ENCODE measurements at regions not wholly inside any gene's neighbourhood (a gene's known extent, or its start where the extent isn't known, plus 50 kb on each side); places are given as distances from the start of the nearest gene placed in this dataset.
"Not testable (repeated sequence)": the region's sequence is repeated elsewhere in the genome, so short reads cannot be mapped to it uniquely, and the experiment has no call there.

DNA sequence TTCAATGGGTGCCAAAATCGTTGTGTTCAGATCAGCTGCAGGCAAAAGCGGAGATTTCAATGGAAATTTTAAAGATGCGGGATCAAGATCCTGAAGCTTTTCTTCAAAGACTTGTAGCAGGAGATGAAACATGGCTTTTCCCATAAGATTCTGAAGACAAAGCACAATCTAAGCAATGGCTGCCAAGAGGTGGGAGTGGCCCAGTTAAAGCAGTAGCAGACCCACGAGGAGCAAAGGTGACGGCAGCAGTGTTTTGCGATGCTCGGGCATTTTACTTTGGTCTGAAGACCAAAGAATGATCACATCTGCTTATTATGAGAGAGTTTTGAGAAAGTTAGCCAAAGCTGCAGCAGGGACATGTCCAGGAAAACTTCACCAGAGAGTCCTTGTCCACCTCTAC lies 222.9 kb downstream of the DSC3 start:
- DNase-seq (ENCODE audit: low spot score) = no peak

DNA sequence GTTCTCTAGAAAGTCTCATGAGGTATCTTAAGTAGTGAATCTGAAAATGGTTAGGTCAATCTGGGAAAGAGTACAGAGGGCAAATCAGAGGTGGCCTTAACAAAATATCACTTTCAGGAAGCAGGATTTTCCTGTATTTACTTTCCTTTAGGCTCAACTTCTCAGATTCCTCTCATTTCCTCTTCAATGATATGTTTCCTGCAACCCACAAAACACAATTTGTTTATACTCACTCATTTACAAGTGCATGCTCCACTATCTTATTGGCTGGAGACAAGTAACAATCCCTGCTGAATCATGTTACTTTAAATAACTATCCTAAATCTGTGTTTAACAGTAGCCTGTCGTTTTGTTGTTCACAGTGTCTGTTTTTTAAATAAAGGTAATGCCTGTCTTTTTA lies 228.1 kb downstream of the DSC3 start:
- DNase-seq (ENCODE audit: low spot score) = no peak

DNA sequence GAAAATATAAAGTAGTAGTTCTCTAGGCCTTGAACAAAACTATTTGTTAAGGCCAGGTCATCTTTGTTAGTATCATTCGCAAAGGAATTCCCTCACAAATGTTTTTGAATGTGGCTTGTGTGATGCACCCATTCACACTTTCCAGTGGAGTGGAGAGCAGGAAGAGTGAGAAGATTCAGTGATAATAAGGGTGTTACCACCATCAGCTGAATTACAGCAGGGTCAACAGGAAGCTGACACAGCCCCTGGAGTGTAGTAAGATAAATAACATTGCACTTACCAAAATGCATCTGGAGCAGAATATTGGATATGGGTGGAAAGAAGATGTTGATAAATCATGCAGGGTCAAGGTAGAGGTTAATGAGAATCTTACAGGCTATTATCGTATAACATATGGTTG lies 231.0 kb downstream of the DSC3 start:
- DNase-seq (ENCODE audit: low spot score) = no peak

DNA sequence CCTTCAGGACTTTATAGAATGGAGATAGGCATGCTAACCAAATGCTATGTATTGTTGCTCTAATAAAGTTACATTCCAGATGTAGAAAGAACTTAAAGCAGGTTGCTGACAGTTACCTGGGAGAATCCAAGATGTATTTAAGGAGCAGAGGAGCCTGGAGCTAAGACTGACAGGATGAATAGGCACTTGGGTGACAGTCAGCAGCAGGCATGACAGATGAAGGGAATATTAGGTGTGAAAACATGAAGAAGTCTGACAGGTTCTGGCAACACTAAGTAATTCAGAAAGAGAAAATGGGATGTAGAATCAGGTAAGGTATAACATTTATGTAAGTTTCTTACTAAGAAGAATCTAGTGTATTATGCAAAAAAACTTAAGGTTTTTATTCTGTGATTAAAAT lies 232.0 kb downstream of the DSC3 start:
- no peak for DNase-seq (ENCODE audit: low spot score)

DNA sequence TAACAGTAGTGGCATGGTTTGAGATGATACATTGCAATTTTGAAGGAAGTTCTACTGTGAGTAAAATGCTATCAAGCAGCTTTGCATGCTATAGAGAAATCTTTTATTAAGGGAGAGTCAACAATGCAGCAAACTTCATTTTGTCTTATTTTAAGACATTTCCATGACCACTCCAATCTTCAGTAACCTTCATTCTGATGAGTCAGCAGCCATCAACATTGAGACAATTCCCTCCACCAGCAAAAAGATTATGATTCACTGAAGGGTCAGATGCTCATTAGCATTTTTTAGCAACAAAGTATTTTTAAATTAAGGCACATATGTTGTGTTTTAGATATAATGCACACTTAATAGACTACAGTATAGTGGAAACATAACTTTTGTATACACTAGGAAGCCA lies 235.7 kb downstream of the DSC3 start:
- no peak for DNase-seq (ENCODE audit: low spot score)

DNA sequence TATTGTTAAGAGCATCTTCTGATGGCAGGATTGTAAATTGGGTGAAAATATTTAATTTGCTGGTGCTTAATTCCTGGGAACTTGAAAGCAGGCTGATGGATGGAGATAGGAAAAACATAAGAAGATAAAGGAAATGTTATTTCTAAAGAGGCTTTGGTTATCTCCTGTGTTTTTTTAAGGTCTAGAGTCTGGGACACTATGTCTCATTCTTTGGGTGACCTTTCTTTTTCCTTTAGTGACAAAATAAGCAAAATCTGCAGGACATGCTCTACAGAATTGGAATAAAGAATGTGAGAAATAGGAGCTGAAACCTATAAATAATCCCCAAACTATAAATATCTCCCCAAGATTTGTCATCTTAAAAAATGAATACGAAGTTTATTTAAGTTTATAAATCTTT lies 241.7 kb downstream of the DSC3 start:
- no peak for DNase-seq (ENCODE audit: low spot score)

DNA sequence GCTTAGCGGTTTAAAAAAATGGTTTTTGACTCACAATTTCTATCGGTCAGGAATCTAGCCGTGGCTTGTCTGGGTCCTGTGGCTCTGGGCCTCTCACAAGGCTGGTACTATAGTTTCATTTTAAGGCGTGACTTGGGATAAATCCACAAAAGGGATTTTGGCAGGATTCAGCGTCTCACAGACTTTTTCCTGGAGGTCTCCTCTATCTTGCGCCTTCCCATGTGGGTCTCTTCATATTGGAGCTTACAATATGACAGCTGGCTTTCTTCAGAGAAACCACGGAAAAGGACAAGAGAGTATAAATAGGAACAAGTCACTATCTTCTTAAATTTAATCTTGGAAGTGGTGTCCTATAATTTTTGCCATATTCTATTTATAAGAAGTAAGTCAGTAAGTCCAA lies 250.5 kb downstream of the DSC3 start:
- no peak for DNase-seq (ENCODE audit: low spot score)

DNA sequence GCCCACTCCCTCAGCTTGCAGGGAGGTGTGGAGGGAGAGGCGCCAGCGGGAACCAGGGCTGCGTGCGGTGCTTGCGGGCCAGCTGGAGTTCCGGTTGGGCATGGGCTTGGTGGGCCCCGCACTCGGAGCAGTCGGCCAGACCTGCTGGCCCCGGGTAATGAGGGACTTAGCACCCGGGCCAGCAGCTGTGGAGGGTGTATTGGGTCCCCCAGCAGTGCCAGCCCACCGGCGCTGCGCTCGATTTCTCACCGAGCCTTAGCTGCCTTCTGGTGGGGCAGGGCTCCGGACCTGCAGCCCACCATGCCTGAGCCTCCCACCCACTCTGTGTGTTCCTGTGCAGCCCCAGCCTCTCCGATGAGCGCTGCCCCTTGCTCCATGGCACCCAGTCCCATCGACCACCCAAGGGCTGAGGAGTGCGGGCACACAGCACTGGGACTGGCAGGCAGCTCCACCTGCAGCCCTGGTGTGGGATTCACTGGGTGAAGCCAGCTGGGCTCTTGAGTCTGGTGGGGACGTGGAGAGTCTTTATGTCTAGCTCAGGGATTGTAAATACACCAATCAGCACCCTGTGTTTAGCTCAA lies 254.0 kb downstream of the DSC3 start:
- not testable (repeated sequence) for DNase-seq (ENCODE audit: low spot score)

DNA sequence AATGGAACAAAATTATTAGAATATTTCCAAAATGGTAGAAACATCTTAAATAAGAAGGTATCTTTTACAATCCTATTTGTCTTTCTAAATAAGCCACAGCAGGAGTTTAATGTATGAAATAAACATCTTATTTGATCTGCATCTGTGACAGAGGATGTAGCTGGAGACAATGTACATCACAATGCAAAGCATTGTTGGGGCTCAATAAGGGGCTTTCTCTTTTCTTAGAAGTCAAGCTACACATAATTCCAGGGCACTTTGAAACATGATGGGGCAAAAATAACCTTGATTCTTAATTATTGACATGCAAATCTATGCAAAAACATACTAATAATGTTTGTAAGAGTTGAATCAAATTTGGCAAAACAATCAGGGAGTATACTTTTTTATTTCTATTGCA lies 255.1 kb downstream of the DSC3 start:
- no peak for DNase-seq (ENCODE audit: low spot score)

DNA sequence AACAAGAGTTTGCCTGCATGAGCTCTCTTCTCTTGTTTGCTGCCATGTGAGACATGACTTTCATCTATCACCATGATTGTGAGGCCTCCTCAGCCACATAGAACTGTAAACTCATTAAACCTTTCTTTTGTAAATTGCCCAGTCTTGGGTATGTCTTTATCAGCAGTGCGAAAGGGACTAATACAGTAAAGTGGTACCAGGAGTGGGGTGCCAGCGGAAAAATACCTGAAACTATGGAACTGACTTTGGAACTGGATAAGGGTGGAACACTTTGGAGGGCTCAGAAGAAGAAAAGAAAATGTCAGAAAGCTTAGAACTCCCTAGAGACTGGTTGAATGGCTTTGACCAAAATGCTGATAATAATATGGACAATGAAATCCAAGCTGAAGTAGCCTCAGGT lies 260.9 kb downstream of the DSC3 start:
- no peak for DNase-seq (ENCODE audit: low spot score)

DNA sequence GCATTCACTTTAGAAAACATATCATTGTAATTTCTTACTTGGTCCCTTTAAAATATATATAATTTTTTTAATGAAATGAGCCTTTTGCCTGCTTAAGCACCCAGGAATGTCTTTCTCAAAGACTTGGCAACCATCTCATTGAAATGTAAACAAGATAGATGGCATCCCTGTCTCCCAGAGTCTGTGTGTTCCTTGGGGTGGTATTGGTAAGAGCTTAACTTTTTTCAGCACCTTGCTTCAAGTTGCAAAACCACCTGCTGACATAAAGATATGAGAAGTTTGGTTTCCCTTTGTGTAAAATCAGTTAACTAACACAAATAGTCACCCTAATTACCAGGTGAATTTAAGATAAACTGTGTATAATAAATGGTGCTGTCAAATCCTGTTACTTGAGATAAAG lies 266.9 kb downstream of the DSC3 start:
- DNase-seq (ENCODE audit: low spot score) = no peak

DNA sequence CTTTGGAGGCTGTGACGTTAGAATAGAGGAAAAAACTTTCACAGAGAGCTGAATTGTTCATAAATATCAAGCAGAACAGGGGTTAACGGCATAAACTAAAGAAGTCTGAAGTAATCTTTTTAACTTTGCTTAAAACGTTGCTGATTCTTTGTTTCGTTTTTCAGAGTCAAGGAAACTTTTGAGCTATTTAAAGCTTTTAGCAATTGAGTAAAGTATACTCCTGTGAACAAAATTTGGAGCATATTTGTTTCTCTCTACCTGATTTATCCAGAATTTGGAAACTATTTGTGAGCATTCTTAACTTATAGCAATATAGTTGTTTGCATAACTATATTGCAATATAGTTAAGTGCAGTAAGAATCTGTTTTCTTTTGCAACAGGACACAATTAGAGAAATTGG lies 270.4 kb downstream of the DSC3 start:
- DNase-seq (ENCODE audit: low spot score) = not testable (repeated sequence)

DNA sequence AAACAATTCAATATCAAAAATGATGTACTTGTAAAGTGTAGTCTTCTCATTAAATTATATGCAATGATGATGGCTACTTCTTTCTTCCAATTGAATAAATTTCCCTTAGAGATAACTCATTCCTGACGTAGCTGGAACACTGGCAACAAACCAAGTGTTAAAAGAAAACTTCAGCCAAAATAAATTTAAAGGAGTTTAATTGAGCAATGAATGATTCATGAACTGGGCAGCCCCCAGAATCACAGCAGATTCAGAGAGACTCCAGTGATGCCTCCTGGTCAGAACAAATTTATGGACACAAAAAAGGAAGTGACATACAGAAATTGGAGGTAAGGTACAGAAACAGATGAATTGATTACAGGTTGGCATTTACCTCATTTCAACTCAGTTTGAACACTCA lies 276.5 kb downstream of the DSC3 start:
- no peak for DNase-seq (ENCODE audit: low spot score)

DNA sequence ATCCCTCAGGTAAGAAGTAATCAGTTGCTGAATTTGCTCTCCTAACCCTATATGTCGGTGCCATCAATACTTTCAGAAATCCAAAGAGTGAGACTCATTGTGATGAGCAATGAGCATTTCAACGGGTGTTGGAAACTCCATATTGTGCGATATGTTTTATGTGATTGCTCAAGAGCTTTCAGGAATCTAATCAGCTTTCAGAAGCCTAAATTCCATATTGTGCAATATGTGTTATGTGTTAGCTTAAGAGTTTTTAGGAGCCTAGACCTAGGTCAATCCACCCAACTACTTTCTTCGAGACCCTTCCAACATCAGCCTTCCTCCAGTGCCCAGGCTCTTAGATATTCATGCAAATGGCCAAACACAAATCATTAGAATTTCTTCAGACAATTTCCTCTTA lies 277.3 kb downstream of the DSC3 start:
- DNase-seq (ENCODE audit: low spot score) = no peak

DNA sequence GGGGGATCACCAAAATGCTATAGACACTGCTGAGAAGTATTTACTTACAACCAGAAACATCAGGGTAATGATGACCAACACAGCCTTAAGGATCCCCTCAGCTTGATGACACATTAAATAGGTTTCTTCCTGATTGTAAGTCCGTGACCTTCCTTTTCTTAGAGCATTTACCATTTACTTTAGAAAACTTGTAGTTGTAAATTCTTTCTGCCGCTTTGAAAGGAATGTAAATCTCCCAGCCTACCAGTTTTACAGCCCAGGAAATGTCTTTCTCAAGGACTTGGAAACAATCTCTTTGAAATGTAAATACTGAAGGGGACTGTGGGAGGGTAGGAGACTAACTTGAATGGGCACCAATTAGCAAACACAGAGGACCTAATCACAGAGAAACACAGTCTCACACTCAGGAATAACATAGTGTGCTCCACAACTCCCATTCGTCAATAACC lies 278.6 kb downstream of the DSC3 start:
- no peak for DNase-seq (ENCODE audit: low spot score)

DNA sequence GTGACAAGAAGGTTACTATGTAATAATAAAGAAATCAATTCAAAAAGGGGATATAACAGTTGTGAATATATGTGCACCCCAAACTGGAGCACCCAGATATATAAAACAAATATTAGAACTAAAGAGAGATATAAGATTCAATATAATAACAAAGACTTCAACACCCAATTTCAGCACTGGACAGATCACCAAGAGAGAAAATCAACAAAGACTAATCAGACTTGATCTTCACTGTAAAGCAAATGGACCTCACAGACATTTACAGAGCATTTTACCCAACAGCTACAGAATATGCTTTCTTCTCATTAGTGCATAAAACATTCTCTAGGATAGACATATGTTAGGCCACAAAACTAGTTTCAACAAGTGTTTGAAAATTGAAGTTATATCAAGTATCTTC lies 287.7 kb downstream of the DSC3 start:
- DNase-seq (ENCODE audit: low spot score) = no peak

DNA sequence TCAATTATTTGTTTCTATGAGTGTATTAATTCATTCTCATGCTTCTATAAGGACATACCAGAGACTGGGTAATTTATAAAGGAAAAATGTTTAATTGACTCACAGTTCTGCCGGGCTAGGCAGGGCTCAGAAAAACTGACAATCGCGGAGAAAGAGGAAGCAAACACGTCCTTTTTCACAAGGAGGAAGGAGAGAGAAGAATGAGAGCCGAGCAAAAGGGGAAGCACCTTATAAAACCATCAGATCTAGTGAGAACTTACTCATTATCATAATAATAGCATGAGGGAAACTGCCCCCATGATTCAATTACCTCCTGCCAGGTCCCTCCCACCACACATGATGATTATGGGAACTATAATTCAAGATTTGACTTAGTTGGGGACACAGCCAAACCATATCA lies 294.0 kb downstream of the DSC3 start:
- DNase-seq (ENCODE audit: low spot score) = no peak

DNA sequence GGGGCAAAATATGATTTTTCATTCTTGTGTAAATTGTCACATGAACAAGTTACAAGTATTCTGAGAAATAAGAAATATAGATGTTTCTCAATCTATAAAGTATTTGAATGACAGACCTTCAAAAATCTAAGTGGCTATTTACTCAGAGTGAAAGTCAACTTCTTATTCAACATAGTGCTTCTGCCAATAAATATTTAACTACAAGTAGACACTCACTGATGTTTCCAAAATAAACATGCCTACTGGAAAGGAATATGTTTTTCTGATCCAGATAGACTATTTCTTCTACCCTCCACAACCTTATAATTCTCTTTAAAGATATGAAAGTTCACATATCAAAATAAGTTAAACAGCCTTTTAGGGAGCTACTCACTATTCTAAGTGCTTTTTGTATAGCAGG lies 296.3 kb downstream of the DSC3 start:
- no peak for DNase-seq (ENCODE audit: low spot score)

DNA sequence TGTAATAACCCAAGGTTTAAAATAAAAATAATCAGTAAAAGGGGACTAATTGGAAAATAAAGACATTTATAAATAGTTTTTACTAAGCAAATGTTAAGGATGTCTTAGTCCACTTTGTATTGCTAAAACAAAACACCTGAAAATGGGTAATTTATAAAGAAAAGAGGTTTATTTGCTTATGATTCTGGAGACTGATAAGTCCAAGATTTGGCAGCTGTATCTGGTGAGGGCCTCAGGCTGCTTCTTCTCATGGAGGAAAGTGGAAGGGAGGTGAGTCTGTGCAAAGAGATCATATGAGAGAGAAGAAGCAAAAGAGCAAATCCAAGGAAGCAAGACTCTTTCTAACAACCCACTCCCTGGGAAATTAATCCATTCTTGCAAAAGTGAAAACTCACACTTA lies 299.5 kb downstream of the DSC3 start:
- DNase-seq (ENCODE audit: low spot score) = no peak

DNA sequence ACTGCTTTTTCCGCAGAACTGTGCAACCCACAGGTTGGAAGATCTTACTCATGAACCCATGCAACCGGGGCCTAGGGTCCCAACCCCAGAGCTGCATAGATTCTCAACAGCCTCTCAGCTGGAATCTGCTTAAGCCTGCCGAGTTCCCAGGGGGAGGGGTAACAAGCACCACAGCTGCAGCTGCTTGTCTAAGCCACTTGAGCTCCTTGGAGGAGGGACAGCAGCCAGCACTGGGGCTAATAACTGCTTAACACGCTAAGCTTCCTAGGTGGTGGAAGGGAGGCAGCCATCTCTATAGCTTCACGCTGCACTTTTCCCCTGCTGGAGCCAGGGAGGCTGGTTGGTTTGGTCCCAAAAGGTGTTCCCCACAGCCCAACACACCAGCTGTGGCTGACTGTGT lies 311.6 kb downstream of the DSC3 start:
- no peak for DNase-seq (ENCODE audit: low spot score)

DNA sequence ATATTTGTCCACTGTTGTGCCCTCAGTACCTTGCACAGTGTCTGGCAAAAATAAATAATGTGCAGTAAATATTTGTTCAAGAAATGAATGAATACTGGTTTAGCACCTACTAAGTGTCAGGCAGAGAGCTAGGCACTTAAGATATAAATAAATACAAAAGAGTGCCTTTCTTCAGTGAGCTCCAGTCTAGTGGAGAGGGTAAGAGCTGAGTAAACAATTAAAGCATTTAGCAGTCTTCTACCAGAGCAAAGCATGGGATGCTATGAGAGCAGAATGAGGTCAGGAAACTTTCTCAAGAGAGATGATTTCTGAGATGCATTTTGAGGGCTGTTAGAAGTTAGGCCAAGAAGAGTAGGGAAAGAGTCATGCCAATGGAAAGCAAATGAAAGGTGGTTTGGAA lies 314.7 kb downstream of the DSC3 start:
- no peak for DNase-seq (ENCODE audit: low spot score)

DNA sequence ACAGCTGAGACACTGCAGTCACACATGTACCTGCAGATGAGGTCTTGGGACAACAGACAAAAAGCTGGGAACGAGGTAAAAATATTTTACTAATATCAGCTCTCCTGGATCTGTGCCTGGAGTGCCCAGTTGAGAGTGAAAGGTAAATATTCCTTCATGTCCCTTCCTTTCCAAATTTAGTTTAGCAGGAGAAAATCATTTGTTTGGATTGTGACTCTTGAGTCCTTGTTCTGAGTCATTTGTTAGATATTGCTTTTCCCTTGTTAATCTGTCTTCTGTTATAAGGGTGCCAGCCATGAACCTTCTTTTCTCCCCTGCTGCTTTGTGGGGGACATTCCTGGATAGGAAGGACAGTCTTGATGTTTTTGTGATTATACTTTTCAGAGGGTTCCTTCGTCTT lies 329.2 kb downstream of the DSC3 start:
- no peak for DNase-seq (ENCODE audit: low spot score)

DNA sequence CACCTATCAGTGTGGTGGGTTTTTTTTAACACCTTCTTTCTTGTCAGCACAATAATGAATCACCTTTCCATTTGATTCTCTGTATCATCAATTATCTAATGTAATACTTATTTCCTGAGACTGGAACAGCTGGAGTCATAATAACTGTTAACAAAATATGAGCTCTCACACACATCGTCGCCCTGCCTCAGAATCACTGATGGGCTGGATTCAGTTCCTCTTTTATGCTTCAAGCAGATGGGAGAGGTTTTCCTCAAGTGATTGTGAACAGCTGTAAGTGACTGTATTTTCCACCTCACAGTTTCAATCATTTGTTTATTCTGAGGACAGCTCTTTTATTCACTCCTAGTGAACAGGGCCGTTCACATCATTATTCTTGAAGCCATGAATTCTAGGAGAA lies 330.2 kb downstream of the DSC3 start:
- no peak for DNase-seq (ENCODE audit: low spot score)

DNA sequence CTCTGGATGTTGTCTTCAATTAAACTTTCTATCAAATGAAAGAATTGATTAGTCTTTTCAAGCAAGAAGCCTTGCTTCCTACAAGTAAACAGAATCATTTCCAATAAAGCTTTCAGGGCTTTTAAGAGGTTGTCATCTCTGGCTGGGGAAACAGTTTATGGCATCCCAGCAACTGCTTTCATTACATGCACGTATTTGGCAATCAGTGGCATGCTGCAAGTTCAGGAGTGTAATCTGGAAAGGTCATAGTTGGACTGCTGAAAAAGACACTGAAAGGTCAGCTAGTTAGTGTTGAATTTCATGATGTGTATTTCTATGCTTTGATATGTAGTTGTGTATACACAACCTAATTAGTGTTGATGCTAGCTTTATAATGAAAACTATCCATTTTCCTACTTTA lies 332.9 kb downstream of the DSC3 start:
- DNase-seq (ENCODE audit: low spot score) = no peak

DNA sequence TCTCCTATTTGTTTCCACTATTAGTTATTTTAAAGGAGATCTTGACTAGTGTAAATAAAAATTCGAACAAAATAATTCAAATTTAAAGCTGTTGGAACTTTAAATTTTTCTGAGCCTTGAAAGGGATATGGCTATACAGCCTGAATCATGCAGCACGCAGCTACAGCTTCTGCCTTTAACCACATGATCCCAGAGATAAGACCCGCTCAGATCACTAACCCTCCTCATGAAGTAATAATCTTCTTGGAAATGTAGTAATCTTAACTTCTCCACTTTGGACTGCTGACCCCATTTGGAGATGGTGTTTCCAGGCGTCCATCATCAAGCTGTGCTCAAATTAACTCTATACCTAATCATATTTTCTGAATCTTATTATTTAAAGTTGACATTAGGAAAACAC lies 336.6 kb downstream of the DSC3 start:
- no peak for DNase-seq (ENCODE audit: low spot score)
